ENCODE measurements at regions not wholly inside any gene's neighbourhood (a gene's known extent, or its start where the extent isn't known, plus 50 kb on each side); places are given as distances from the start of the nearest gene placed in this dataset.
"Not testable (repeated sequence)": the region's sequence is repeated elsewhere in the genome, so short reads cannot be mapped to it uniquely, and the experiment has no call there.

DNA sequence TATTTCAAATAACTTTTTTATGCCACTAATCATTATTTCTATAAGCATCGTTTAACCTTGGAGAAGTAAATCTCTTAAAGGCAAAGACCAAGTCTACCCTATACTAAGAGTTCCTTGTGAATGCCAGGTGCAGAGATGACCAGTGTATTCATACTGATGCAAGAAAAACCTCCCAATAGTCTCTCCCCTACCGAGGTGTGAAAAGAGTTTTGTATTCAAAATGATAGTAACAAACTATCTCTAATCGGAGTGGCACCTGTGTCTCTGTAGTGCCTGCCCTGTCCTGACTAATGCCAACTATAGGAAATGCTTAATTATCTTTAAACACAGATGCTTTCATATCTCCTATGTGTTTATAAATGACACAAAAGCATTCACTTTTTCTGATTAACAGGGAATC lies 798.5 kb downstream of the TRIB2 start:
- no peak for DNase-seq (ENCODE audit: extremely low read depth in 1 of 2, low read depth in 1 of 2)

DNA sequence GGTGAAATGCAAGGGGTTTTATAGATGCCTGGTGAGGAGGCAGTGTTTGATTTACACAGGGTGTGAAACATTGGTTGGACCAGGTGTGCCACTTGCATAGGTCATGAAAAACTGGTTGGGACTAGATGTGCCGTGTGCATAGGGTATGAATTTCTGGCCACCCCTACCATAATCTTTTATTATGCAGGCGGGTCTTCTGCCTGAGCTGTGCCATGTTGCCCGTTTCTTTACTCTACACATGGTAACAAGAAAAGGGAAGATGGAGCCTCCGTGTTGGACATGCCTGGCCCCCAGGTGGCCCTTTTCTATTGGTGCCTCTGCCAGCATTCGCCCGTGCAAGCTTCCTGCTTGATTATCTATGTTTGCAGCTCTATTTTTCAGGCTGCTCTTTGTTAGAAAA lies 805.4 kb downstream of the TRIB2 start:
- no peak for DNase-seq (ENCODE audit: extremely low read depth in 1 of 2, low read depth in 1 of 2)

DNA sequence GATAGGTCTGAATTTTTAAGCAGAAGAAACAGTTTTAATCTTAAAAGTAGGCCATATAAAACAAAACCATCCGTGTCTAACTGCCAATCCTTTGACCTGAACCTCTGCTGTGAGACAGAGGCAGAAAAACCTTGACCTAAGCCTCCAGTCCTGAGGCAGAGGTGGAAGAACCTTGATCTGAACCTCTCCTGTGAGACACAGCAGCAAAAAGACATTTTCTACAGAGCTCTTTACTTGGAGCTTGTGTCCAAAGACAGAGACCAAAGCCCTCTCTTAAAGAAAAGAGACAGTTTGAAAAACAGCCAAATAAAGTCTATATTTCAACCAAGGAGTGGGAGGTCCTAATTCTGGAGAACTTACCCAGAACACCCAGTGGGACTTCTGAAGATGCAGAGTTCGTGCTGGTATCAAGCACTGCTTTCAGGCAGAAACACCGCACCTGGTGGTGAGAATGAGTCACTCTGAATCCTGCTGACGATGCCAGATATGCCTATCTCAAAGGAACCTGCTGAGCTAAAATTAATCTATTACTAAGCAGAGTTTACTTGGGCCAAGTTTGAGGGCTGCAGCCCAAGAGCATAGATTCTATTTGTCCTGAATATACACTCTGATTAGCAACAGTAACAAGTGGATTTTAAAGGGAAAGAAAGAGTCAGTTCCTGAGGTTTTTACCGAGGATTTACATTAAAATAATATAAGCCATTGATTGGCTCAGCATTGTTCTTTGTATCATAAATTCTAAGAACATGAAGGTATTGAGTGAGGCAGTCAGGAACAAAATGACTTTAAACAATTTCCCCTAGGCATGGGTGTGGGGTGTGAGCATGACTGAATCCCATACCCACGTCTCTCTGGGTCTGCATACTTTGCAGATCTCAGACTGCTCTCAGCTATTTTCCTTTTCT lies 806.4 kb downstream of the TRIB2 start:
- no peak for DNase-seq (ENCODE audit: extremely low read depth in 1 of 2, low read depth in 1 of 2)

DNA sequence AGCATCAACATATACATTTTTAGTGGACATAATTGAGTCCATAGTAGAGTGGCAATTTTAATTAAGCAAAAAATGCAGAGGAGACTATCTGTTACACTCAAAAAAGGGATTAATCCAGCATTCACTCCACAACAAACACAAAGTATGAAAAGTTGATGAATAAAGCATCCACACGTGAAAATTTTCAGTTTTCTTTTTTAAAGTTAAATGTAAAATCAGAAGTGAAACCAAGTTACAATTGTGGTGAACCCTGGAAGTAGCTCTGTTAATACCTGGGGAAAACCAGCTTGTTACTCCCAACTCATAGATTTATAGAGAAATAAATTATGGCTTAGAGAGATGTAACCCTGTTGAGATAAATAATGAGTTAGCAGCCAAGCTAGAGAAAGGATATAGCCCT lies 807.8 kb downstream of the TRIB2 start:
- DNase-seq (ENCODE audit: extremely low read depth in 1 of 2, low read depth in 1 of 2): no peak

DNA sequence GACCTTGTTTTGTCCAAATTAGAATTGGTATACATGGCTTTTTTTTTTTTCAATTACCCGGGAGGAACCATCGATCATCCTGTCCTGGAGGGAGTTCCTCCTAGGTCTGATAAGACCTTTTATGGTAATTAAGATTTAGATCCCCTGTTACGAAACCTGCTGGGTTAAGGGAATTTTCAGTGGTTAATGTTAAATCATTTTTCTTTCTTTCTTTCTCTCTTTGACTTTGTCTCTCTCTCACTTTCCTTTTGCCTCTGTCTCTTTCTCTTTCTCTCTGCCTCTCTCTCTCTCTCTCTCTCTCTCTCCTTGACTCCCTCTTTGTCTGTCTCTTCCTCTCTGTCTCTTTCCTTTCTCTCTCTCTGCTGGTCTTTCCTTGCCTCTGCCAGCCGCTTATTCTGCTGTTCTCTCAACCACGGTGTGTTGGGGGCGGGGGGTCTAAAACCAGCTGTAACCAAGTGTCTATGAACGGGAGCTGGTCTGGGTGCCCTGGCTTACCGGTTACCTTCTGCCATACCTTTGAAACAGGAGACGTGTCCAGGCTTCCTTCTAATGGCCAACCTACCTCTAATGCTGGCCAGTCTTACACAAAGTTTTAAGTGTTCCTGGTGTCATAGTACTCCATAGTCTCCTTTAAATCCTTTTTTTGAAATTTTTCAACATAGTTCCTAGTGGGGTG lies 815.1 kb downstream of the TRIB2 start:
- not testable (repeated sequence) for DNase-seq (ENCODE audit: extremely low read depth in 1 of 2, low read depth in 1 of 2)

DNA sequence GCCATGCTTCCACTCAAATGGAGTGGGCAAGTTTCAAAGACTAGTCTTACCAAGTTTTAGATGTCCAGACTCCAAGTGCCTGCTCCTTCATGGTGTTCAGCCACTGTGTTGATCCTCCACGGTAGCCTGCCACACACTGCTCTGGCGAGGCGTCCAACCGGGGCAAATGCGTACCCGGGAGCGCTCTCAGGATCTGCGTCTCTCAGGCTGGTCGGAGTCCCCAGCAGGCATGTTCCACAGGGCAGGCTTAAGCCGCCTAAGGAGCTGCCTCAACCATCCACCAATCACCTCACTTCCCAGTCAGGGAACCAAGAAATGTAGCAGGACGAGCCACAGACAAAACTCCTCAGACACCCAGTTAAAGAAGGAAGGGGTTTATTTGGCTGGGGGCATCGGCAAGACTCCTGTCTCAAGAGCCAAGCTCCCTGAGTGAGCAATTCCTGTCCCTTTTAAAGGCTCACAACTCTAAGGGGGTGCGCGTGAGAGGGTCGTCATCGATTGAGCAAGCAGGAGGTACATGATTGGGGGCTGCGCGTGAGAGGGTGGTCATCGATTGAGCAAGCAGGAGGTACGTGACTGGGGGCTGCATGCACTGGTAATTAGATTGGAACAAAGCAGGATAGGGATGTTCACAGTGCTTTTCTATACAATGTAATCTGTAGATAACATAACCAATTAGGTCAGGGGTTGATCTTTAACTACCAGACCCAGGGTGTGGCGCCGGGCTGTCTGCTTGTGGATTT lies 816.2 kb downstream of the TRIB2 start:
- DNase-seq (ENCODE audit: extremely low read depth in 1 of 2, low read depth in 1 of 2): not testable (repeated sequence)

DNA sequence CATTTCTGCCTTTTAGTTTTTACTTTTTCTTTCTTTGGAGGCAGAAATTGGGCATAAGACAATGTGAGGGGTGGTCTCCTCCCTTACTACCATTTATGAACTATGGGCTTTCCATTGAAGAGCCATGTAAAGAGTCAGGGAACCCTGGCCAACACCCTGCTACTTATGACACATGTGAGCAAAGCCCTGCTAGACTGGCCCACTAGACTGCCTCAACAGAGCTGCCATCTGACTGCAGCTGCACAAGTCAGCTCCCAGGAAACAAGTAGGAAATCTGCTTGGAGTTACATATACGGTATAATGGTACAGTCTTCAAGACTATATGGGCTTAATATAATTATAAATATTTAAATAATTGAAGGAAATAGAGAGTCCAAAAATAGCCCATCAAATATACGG lies 816.8 kb downstream of the TRIB2 start:
- no peak for DNase-seq (ENCODE audit: extremely low read depth in 1 of 2, low read depth in 1 of 2)

DNA sequence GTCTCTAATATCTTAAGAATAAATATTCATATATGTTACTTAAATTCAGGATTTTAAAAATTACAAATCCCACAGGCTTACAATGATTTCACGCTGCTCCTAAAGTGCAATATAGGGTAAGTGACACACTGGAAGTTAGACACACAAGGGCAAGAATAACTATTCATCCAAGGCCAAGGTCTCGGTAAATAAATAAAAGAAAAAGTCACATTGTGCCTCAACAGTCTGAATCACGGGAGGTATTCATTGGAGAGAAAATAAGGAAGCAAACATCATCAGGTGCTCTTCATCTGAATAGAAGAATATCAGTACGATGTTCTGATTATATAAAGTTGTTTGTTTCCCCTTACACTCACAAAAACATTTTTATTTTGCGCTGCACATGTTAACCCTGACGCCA lies 820.2 kb downstream of the TRIB2 start:
- no peak for DNase-seq (ENCODE audit: extremely low read depth in 1 of 2, low read depth in 1 of 2)

DNA sequence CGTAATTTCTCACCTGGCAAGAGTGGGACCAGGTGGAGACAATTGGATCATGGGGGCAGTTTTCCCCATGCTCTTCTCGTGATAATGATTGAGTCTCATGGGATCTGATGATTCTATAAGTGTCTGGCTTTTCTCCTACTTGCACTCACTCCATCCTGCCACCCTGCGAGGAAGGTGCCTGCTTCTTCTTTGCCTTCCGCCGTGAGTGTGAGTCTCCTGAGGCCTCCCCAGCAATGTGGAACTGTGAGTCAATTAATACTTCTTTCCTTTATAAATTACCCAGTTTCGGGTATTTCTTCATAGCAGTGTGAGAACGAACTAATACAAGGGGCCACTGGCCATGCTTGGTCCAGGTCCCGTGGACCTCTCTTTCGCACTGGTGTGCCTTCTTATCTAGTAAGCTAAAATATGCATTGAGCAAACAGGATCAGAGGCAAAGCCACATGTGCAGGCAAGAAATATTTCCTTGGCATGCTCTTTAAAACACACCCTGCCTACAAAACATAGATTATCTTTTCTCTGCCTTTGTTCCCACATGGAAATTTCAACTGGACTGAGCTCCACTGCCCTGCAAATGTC lies 821.1 kb downstream of the TRIB2 start:
- no peak for DNase-seq (ENCODE audit: extremely low read depth in 1 of 2, low read depth in 1 of 2)

DNA sequence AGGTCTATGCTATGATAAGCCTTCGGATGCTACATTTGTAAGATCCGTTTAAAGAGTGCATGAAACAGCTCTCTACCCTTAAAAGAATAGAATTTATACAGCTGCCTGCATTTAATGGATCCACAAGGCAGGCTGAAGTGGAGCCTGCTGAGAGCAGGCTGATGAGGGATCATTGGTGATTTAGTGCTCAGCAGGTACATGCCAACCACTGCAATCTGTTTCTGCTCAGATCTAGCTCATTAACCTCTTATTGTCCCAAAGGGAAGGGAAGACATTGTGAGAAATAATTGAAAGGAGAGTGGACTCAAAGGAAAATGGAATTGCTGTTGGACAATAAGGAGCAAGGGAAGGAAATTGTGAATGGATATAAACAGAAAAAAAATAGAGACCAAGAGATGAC lies 822.6 kb downstream of the TRIB2 start:
- DNase-seq (ENCODE audit: extremely low read depth in 1 of 2, low read depth in 1 of 2): no peak

DNA sequence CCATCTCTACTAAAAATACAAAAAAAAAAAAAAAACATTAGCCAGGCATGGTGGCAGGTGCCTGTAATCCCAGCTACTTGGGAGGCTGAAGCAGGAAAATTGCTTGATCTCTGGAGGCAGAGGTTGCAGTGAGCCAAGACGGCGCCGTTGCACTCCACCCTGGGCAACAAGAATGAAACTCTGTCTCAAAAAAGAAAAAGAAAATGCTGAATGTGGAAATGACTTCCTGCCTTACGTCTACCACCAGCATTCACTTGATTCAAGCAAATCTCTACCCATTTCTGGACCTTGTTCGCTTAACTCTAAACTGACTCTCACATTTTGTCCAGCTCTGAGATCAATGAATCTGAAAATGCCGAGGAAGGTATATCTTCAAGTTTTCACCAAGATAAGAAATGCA lies 825.3 kb downstream of the TRIB2 start:
- no peak for DNase-seq (ENCODE audit: extremely low read depth in 1 of 2, low read depth in 1 of 2)

DNA sequence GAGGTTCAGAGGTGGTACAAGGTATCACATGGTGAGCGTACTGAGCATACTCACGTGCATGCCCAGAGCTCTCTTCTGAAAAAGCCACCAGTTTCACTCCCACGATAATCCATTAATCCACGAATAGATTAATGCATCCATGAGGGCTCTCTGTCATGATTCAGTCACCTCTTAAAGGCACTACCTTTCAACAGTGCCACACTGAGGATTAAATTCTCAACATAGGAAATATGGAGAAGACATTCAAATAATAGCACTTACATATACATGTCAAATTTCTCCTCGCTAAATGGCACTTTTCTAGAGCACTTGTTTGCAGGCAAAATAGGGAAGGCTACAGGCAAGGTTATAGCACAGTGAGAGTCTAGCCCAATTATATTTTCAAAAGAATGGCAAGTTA lies 825.9 kb downstream of the TRIB2 start:
- DNase-seq (ENCODE audit: extremely low read depth in 1 of 2, low read depth in 1 of 2): no peak

DNA sequence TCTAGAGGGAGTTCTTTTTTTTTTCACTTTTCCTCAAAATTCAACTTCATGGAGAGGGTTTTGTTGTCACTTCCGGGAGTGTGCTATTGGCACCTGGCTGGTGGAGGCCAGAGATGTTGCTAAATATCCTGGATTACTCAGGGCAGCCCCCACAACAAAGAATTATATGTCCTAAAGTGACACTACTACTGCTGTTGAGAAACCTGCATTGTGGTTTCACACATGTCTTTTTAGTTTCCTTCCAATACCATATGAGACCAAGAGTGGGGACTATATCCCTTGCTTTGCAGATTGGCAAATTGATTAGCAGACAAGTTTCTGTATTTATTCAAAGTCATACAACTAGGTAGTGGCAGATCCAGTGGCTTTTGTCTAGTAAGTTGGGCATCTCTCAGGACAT lies 826.8 kb downstream of the TRIB2 start:
- DNase-seq (ENCODE audit: extremely low read depth in 1 of 2, low read depth in 1 of 2): no peak

DNA sequence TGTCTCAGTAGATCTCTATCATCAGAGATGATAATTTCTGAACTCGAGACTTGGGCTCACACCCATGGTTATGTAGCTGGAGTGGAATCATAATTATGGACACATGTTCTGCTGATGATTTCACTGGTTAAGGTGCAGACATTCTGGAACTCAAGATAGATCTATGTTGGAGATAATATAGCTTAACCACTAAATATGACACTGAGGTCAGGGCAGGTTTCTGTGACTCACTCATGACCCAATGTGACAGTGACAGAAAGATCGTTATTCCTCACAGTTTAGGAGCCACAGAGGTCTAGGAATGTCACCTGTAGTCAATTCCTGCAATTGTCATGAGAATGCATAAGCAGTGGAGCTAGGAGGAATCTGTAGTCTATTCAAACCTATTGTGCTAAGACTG lies 828.6 kb downstream of the TRIB2 start:
- no peak for DNase-seq (ENCODE audit: extremely low read depth in 1 of 2, low read depth in 1 of 2)

DNA sequence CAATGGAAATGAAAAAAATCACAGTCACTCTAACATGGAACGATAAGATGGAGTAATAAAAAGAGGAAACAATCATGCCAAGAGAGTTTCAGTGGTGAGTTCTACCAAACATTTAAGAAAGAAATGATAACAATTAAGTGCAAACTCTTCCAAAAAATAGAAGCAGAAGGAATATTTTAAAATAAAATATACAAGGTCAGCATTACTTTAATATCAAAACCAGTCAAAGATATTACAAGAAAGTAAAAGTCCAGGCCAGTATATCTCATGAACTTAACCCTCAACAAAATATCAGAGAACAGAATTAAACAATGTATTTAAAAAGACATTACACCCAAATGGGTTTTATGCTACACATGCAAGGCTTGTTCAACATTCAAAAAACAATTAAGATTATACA lies 829.4 kb downstream of the TRIB2 start:
- DNase-seq (ENCODE audit: extremely low read depth in 1 of 2, low read depth in 1 of 2): no peak

DNA sequence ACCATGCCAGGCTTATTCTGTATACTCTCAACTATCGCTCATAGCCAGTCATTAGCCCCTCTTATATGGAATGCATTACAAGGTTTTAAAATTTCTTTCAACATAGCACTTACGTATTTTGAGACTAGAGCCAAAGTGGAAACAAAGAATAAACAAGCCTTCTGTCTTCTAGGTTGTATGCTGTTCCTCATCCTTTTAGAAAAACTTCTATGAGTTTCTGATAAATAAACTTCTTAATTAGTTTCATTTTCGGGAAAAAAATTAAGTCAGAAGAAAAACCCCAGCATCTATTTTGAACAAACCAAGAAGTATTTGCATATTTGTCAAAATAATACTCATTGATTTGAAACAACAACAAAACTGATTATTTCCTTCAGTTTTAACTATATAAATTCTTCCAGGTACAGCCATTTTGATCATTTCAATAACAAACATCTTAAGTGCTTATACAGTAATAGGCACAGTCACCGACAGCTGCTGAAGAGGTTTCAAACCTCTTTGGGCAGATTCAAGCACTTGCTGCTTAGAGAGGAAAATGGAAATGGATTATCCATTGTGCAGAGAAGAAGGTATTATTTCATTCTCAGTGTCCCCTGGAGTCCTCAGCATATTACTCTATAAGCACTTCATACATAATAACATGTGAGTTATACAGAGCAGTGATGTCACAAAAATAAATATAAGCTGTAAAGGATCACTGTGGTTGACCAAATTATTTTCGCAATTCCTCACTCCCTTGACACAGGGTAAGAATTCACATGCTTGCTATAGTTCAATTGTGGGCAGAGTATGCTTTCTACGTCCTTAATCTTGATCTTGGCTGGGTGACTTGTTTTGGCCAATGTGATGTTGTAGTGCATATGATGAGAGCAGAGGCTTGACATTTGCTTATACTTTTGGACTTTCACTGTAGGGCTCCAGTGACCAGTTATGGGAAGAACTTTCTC lies 833.8 kb downstream of the TRIB2 start:
- DNase-seq (ENCODE audit: extremely low read depth in 1 of 2, low read depth in 1 of 2): no peak

DNA sequence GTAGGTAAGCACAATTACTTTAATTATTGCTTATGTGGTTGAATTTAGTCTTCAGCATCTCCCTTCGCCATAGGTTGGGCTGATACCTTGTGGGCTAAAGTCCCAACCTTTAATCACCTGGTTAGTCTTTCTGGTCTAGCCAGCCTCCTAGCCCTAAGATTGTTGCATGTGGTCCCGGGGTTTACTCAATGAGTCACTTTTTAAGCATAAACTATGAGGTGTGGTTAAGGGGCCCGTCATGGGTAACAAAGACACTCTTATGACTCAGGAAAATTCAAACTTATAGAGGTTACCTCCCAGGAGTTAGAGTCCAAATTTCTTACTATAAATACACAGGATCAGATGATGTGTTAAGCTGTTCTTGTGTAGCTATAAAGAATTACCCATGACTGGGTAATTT lies 841.6 kb downstream of the TRIB2 start:
- no peak for DNase-seq (ENCODE audit: extremely low read depth in 1 of 2, low read depth in 1 of 2)

DNA sequence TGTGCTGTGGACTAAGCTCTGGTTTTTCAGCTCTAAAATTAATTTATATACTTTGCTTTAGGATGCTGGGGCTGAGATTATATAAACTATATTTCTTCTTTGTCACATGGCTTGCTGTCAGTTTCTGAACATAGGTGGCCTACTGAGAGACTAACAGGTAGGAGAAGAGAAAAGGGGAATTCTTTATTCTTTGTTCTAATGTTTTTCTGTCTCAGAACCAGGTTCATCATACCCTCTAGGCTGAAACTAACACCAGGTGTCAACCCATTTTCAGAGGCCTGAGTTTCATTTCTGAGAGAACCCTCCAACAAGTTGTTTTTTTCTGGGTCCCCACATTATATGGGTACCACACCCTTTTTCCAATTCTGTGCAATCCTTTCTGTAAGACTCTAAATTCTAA lies 843.6 kb downstream of the TRIB2 start:
- DNase-seq (ENCODE audit: extremely low read depth in 1 of 2, low read depth in 1 of 2): no peak

DNA sequence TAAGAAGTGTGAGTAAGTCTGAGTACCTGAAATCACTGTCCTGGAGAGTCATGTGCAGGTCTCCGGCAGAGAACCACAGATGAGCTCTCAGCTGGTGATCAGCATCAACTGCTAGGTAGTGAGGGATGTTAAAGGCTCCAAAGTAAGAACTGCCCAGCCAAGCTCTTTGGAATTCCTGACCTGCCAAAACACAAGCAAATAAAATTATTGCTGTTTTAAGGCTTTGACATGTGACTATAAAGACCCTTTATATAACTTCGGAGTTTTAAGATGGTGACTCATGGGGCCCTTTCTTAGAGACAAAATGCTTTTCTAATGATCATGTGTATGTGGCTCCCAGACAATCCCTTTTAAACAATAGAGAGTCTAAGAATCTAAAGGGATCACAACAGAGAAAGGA lies 855.7 kb downstream of the TRIB2 start:
- no peak for DNase-seq (ENCODE audit: extremely low read depth in 1 of 2, low read depth in 1 of 2)

DNA sequence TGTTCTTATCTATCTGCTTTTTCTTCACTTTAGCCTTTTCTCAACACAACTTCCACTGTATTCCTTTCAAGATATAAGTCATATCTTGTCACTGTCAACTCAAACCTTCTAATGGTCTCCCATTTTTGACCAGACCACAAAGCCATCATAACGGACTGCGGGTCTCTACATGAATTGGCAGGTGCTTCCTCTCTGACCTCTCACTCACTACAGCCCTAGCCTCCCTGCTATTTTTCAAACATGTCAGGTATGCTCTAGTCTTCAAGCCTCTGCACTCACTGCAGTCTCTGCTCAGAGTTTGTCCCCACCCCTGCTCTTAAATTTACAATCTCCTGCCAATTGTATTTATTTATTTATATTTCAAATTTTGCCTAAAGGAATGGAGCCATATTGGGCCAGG lies 858.1 kb downstream of the TRIB2 start:
- no peak for DNase-seq (ENCODE audit: extremely low read depth in 1 of 2, low read depth in 1 of 2)
